ENCODE measurements at regions not wholly inside any gene's neighbourhood (a gene's known extent, or its start where the extent isn't known, plus 50 kb on each side); places are given as distances from the start of the nearest gene placed in this dataset.

- no peak for TF ChIP-seq CTCF (conservative IDR thresholded peaks at IDR 0.05; ENCODE audit: control insufficient read depth, insufficient read depth, low read depth, low read length)
- DNase-seq (ENCODE audit: low read depth), result no peak
- no peak overlapping the region for H3K4me3 ChIP-seq (ENCODE audit: control insufficient read depth, low read depth, low read length)
Measured at GRCh38 chr3:168552251-168552650, 456.5 kb upstream of the GOLIM4 start.

GRCh38 chr3:168548719-168549118 is 453.0 kb upstream of the GOLIM4 start:
- no peak overlapping the region for H3K4me3 ChIP-seq (ENCODE audit: control insufficient read depth, low read depth, low read length)
- DNase-seq (ENCODE audit: low read depth), result no peak
- no peak for TF ChIP-seq CTCF (conservative IDR thresholded peaks at IDR 0.05; ENCODE audit: control insufficient read depth, insufficient read depth, low read depth, low read length)

GRCh38 chr3:168546707-168547106 is 451.0 kb upstream of the GOLIM4 start:
- no peak overlapping the region for H3K4me3 ChIP-seq (ENCODE audit: control insufficient read depth, low read depth, low read length)
- no peak for TF ChIP-seq CTCF (conservative IDR thresholded peaks at IDR 0.05; ENCODE audit: control insufficient read depth, insufficient read depth, low read depth, low read length)
- DNase-seq (ENCODE audit: low read depth), result no peak

GRCh38 chr3:168545591-168545990 is 449.9 kb upstream of the GOLIM4 start:
- no peak for DNase-seq (ENCODE audit: low read depth)
- no peak for TF ChIP-seq CTCF (conservative IDR thresholded peaks at IDR 0.05; ENCODE audit: control insufficient read depth, insufficient read depth, low read depth, low read length)
- no peak overlapping the region for H3K4me3 ChIP-seq (ENCODE audit: control insufficient read depth, low read depth, low read length)

- no peak for TF ChIP-seq CTCF (conservative IDR thresholded peaks at IDR 0.05; ENCODE audit: control insufficient read depth, insufficient read depth, low read depth, low read length)
- DNase-seq (ENCODE audit: low read depth), result peak; percentile 2
Measured at GRCh38 chr3:168544097-168544957, 448.6 kb upstream of the GOLIM4 start.

GRCh38 chr3:168540726-168541125 is 445.0 kb upstream of the GOLIM4 start:
- no peak for TF ChIP-seq CTCF (conservative IDR thresholded peaks at IDR 0.05; ENCODE audit: control insufficient read depth, insufficient read depth, low read depth, low read length)
- no peak overlapping the region for H3K4me3 ChIP-seq (ENCODE audit: control insufficient read depth, low read depth, low read length)
- DNase-seq (ENCODE audit: low read depth), result no peak

More at GRCh38 chr3:168544097-168544957, 448.6 kb upstream of the GOLIM4 start:
- no peak overlapping the region for H3K4me3 ChIP-seq (ENCODE audit: control insufficient read depth, low read depth, low read length)

Data from fibroblast of mammary gland (primary cell).